HG03571 (cell line): ENCODE measurements at regions not wholly inside any gene's neighbourhood (a gene's known extent, or its start where the extent isn't known, plus 50 kb on each side); places are given as distances from the start of the nearest gene placed in this dataset.

Source experiments
- ATAC-seq: cut with Tn5 transposase; IDR thresholded peaks from one replicate; pipeline ENCODE4 v1.9.1; 2021; ENCODE audit not compliant: unreplicated experiment

- no peak for ATAC-seq
Measured at GRCh38 chr16:73610605-73611156, 562.8 kb upstream of the ZFHX3 start.

- ATAC-seq: no peak
Measured at GRCh38 chr16:73610160-73610559, 562.2 kb upstream of the ZFHX3 start.

GRCh38 chr16:73608911-73609310 lies 561.0 kb upstream of the ZFHX3 start:
- ATAC-seq: no peak

- no peak for ATAC-seq
Measured at GRCh38 chr16:73605309-73605708, 557.4 kb upstream of the ZFHX3 start.

- ATAC-seq: peak; percentile 66
Measured at GRCh38 chr16:73601911-73602310, 554.0 kb upstream of the ZFHX3 start.

- ATAC-seq: no peak
Measured at GRCh38 chr16:73599870-73600269, 551.9 kb upstream of the ZFHX3 start.

GRCh38 chr16:73599351-73599750 lies 551.4 kb upstream of the ZFHX3 start:
- ATAC-seq: no peak

GRCh38 chr16:73584157-73584556 lies 536.2 kb upstream of the ZFHX3 start:
- ATAC-seq: no peak

- no peak for ATAC-seq
Measured at GRCh38 chr16:73572135-73572828, 524.4 kb upstream of the ZFHX3 start.

GRCh38 chr16:73569266-73569980 lies 521.5 kb upstream of the ZFHX3 start:
- no peak for ATAC-seq

- no peak for ATAC-seq
Measured at GRCh38 chr16:73568769-73569168, 520.8 kb upstream of the ZFHX3 start.

- no peak for ATAC-seq
Measured at GRCh38 chr16:73565925-73566324, 518.0 kb upstream of the ZFHX3 start.

GRCh38 chr16:73565263-73565662 lies 517.3 kb upstream of the ZFHX3 start:
- ATAC-seq: no peak

- ATAC-seq: no peak
Measured at GRCh38 chr16:73563709-73564108, 515.8 kb upstream of the ZFHX3 start.

GRCh38 chr16:73560497-73560896 lies 512.6 kb upstream of the ZFHX3 start:
- no peak for ATAC-seq

GRCh38 chr16:73558219-73558618 lies 510.3 kb upstream of the ZFHX3 start:
- ATAC-seq: no peak

GRCh38 chr16:73553941-73554660 lies 506.2 kb upstream of the ZFHX3 start:
- ATAC-seq: no peak

- no peak for ATAC-seq
Measured at GRCh38 chr16:73549984-73550631, 502.2 kb upstream of the ZFHX3 start.

- ATAC-seq: no peak
Measured at GRCh38 chr16:73547552-73548403, 499.9 kb upstream of the ZFHX3 start.

GRCh38 chr16:73546341-73546845 lies 498.5 kb upstream of the ZFHX3 start:
- ATAC-seq: no peak
